HG03196 (cell line): ENCODE measurements at regions not wholly inside any gene's neighbourhood (a gene's known extent, or its start where the extent isn't known, plus 50 kb on each side); places are given as distances from the start of the nearest gene placed in this dataset.

Source experiments
- ATAC-seq: cut with Tn5 transposase; IDR thresholded peaks from one replicate; pipeline ENCODE4 v1.9.1; 2021; ENCODE audit not compliant: unreplicated experiment

GRCh38 chr3:82311901-82312300, 550.5 kb upstream of the GBE1 start:
- no peak for ATAC-seq

GRCh38 chr3:82308755-82309154, 547.3 kb upstream of the GBE1 start:
- ATAC-seq: no peak

GRCh38 chr3:82306189-82306588, 544.7 kb upstream of the GBE1 start:
- no peak for ATAC-seq

GRCh38 chr3:82294609-82295008, 533.2 kb upstream of the GBE1 start:
- no peak for ATAC-seq

GRCh38 chr3:82293867-82294266, 532.4 kb upstream of the GBE1 start:
- peak; percentile 86 for ATAC-seq

GRCh38 chr3:82293435-82293834, 532.0 kb upstream of the GBE1 start:
- ATAC-seq: no peak

- no peak for ATAC-seq
Observed at GRCh38 chr3:82287562-82287961, 526.1 kb upstream of the GBE1 start.

- ATAC-seq: no peak
Observed at GRCh38 chr3:82281205-82281604, 519.8 kb upstream of the GBE1 start.

- no peak for ATAC-seq
Observed at GRCh38 chr3:82276992-82277391, 515.5 kb upstream of the GBE1 start.

GRCh38 chr3:82274897-82275296, 513.5 kb upstream of the GBE1 start:
- no peak for ATAC-seq

GRCh38 chr3:82265747-82266146, 504.3 kb upstream of the GBE1 start:
- no peak for ATAC-seq

- ATAC-seq: no peak
Observed at GRCh38 chr3:82262193-82262592, 500.7 kb upstream of the GBE1 start.

- ATAC-seq: no peak
Observed at GRCh38 chr3:82261637-82262036, 500.2 kb upstream of the GBE1 start.

GRCh38 chr3:82261013-82261412, 499.6 kb upstream of the GBE1 start:
- no peak for ATAC-seq

- no peak for ATAC-seq
Observed at GRCh38 chr3:82259994-82260393, 498.5 kb upstream of the GBE1 start.

GRCh38 chr3:82240322-82240721, 478.9 kb upstream of the GBE1 start:
- no peak for ATAC-seq

- no peak for ATAC-seq
Observed at GRCh38 chr3:82236257-82236656, 474.8 kb upstream of the GBE1 start.

GRCh38 chr3:82229397-82229796, 468.0 kb upstream of the GBE1 start:
- ATAC-seq: peak; percentile 48

- no peak for ATAC-seq
Observed at GRCh38 chr3:82224661-82225060, 463.2 kb upstream of the GBE1 start.

- ATAC-seq: no peak
Observed at GRCh38 chr3:82222401-82222800, 461.0 kb upstream of the GBE1 start.

- no peak for ATAC-seq
Observed at GRCh38 chr3:82217571-82217970, 456.1 kb upstream of the GBE1 start.

- ATAC-seq: no peak
Observed at GRCh38 chr3:82208002-82208710, 446.7 kb upstream of the GBE1 start.

- ATAC-seq: no peak
Observed at GRCh38 chr3:82202269-82202668, 440.8 kb upstream of the GBE1 start.
